Lower lobe of right lung (tissue), 2 donors: ENCODE measurements at regions not wholly inside any gene's neighbourhood (a gene's known extent, or its start where the extent isn't known, plus 50 kb on each side); places are given as distances from the start of the nearest gene placed in this dataset.
A peak's percentile ranks its signal among the peaks of the same experiment; 100 is the strongest.

ENCODE experiments used
- ATAC-seq, 2 donors: fragments of 200-7000 bp; cut with Tn5 transposase; one replicate each; pipeline ENCODE4 v1.9.1; 2020 to 2022; ENCODE audit warnings: mild to moderate bottlenecking in 2 of 2, moderate library complexity in 2 of 2
- DNase-seq: peaks from one replicate; pipeline ENCODE4 v3.0.0-alpha.2; 2020
- H3K27ac ChIP-seq: fragments of 200-600 bp; one replicate; pipeline ENCODE4 v1.8.0; 2022
- H3K27me3 ChIP-seq: fragments of 200-600 bp; one replicate; pipeline ENCODE4 v1.8.0; 2022; ENCODE audit warnings: low read depth
- H3K36me3 ChIP-seq: fragments of 200-600 bp; one replicate; pipeline ENCODE4 v1.8.0; 2022; ENCODE audit warnings: mild to moderate bottlenecking
- H3K4me1 ChIP-seq: fragments of 200-600 bp; one replicate; pipeline ENCODE4 v1.8.0; 2022
- H3K4me3 ChIP-seq: fragments of 200-600 bp; one replicate; pipeline ENCODE4 v1.8.0; 2022; ENCODE audit warnings: mild to moderate bottlenecking
- H3K9me3 ChIP-seq: fragments of 200-600 bp; one replicate; pipeline ENCODE4 v1.8.0; 2022
- CTCF ChIP-seq: fragments of 200-600 bp; IDR thresholded peaks from one replicate; pipeline ENCODE4 v1.8.0; 2022; ENCODE audit warnings: antibody characterized with exemption, mild to moderate bottlenecking
- intact Hi-C: fragments of 100-400 bp; cut with DNase I; formaldehyde crosslinking; loops from one replicate; pipeline ENCODE4 v1.11.0; 2022
- donor health status: DM: no; HTN: yes; CAD: no; lungs with severe emphysema.

- H3K27me3 ChIP-seq: no peaks in the 10 kb centered on the region
- peaks cover 21% of the 10 kb centered on the region for H3K4me1 ChIP-seq
- TF ChIP-seq CTCF: no peak
- DNase-seq (no peak), ATAC-seq (no peak)
- H3K9me3 ChIP-seq: no peaks in the 10 kb centered on the region
- no peaks in the 10 kb centered on the region for H3K36me3 ChIP-seq
- H3K4me3 ChIP-seq: no peak overlapping the region
- H3K27ac ChIP-seq: no peak overlapping the region
- intact Hi-C loops: no loop called here
These were observed 262.8 kb upstream of the USP24 start for GRCh38 chr1:55477953-55478352.

- ATAC-seq (peak; percentile 27 to 46), DNase-seq (no peak)
- Histone ChIP-seq H3K4me3 (no peak overlapping the region), H3K27ac (no peak overlapping the region), H3K36me3 (no peaks in the 10 kb centered on the region), H3K9me3 (no peaks in the 10 kb centered on the region), H3K4me1 (peaks cover 21% of the 10 kb centered on the region), H3K27me3 (no peaks in the 10 kb centered on the region)
- intact Hi-C loops: no loop called here
- TF ChIP-seq CTCF: no peak
These were observed 261.4 kb upstream of the USP24 start for GRCh38 chr1:55476445-55477015.

GRCh38 chr1:55474168-55474786 is 259.1 kb upstream of the USP24 start:
- no peaks in the 10 kb centered on the region for H3K27me3 ChIP-seq
- DNase-seq (no peak), ATAC-seq (peak in 1 of 2 donors; percentile 61)
- no peak for TF ChIP-seq CTCF
- intact Hi-C loops: no loop called here
- H3K36me3 ChIP-seq: no peaks in the 10 kb centered on the region
- H3K27ac ChIP-seq: no peak overlapping the region
- H3K4me1 ChIP-seq: peaks cover 21% of the 10 kb centered on the region
- no peaks in the 10 kb centered on the region for H3K9me3 ChIP-seq
- H3K4me3 ChIP-seq: no peak overlapping the region

GRCh38 chr1:55473661-55474060 is 258.5 kb upstream of the USP24 start:
- Histone ChIP-seq H3K9me3 (no peaks in the 10 kb centered on the region), H3K4me1 (peaks cover 21% of the 10 kb centered on the region), H3K36me3 (no peaks in the 10 kb centered on the region), H3K27ac (no peak overlapping the region), H3K27me3 (no peaks in the 10 kb centered on the region), H3K4me3 (no peak overlapping the region)
- ATAC-seq: no peak
- no peak for DNase-seq
- intact Hi-C loops: no loop called here
- TF ChIP-seq CTCF: no peak

- Histone ChIP-seq H3K9me3 (no peaks in the 10 kb centered on the region), H3K27me3 (no peaks in the 10 kb centered on the region), H3K36me3 (no peaks in the 10 kb centered on the region), H3K4me3 (no peak overlapping the region), H3K4me1 (peaks cover 21% of the 10 kb centered on the region), H3K27ac (no peak overlapping the region)
- intact Hi-C loops: no loop called here
- TF ChIP-seq CTCF: no peak
- ATAC-seq (no peak), DNase-seq (no peak)
These were observed 257.6 kb upstream of the USP24 start for GRCh38 chr1:55472784-55473183.
